HEK293 (cell line): ENCODE measurements at regions not wholly inside any gene's neighbourhood (a gene's known extent, or its start where the extent isn't known, plus 50 kb on each side); places are given as distances from the start of the nearest gene placed in this dataset.

Experiments
- CTCF ChIA-PET: fragments of 350-600 bp; formaldehyde crosslinking; extraction: SDS; loops from one replicate; lab custom pipeline; 2021; ENCODE audit warnings: antibody characterized with exemption; lab: Yijun Ruan, JAX
- POLR2A ChIA-PET: fragments of 300-600 bp; formaldehyde crosslinking; extraction: SDS; loops from one replicate; lab custom pipeline; 2020; ENCODE audit warnings: antibody characterized with exemption, inconsistent platforms; lab: Yijun Ruan, JAX
- H3K27ac ChIP-seq: fragments of 200-500 bp; sonication (Bioruptor generic); 2 replicates; pipeline ENCODE4 v1.5.1; 2014; ENCODE audit warnings: low read depth, low read length, control low read depth, inconsistent platforms; ENCODE audit errors: extremely low read depth
- H3K36me3 ChIP-seq, 2 experiments: fragments of 200-500 bp in 1 of 2; sonication (Bioruptor generic) in 1 of 2; 1 replicate in 1 of 2; 2 replicates in 1 of 2; pipeline ENCODE4 v1.5.1; 2014 to 2017; ENCODE audit warnings: inconsistent platforms in 2 of 2, low read length in 2 of 2; ENCODE audit not compliant: control insufficient read depth in 2 of 2, insufficient read depth in 1 of 2
- H3K4me1 ChIP-seq: fragments of 200-500 bp; sonication (Bioruptor generic); 2 replicates; pipeline ENCODE4 v1.5.1; 2014; ENCODE audit warnings: mild to moderate bottlenecking, low read length, inconsistent platforms; ENCODE audit not compliant: control insufficient read depth, insufficient read depth
- H3K4me3 ChIP-seq: 2 replicates; pipeline ENCODE4 v1.5.1; 2011; ENCODE audit warnings: low read depth, mild to moderate bottlenecking, control low read depth, low read length, moderate library complexity
- H3K9me3 ChIP-seq: fragments of 200-500 bp; sonication (Bioruptor generic); 2 replicates; pipeline ENCODE4 v1.5.1; 2014; ENCODE audit warnings: low read depth, low read length, inconsistent platforms; ENCODE audit not compliant: control insufficient read depth, insufficient read depth
- BCL6B ChIP-seq: fragments of 450-650 bp; formaldehyde crosslinking; IDR thresholded peaks from 2 replicates; pipeline ENCODE4 v1.5.1; 2017; ENCODE audit warnings: missing biosample characterization, missing genetic modification characterization
- FEZF1 ChIP-seq: fragments of 450-650 bp; formaldehyde crosslinking; IDR thresholded peaks from 2 replicates; pipeline ENCODE4 v1.5.1; 2016; ENCODE audit warnings: missing biosample characterization, missing genetic modification characterization
- INSM2 ChIP-seq: fragments of 450-650 bp; formaldehyde crosslinking; IDR thresholded peaks from 2 replicates; pipeline ENCODE4 v1.5.1; 2016; ENCODE audit warnings: missing biosample characterization, missing genetic modification characterization
- KLF9 ChIP-seq: fragments of 450-650 bp; formaldehyde crosslinking; IDR thresholded peaks from 2 replicates; pipeline ENCODE4 v1.5.1; 2016; ENCODE audit warnings: missing biosample characterization, missing genetic modification characterization, low read depth
- PRDM1 ChIP-seq: fragments of 450-650 bp; formaldehyde crosslinking; IDR thresholded peaks from 2 replicates; pipeline ENCODE4; 2016; ENCODE audit warnings: missing biosample characterization, missing genetic modification characterization
- REPIN1 ChIP-seq: fragments of 450-650 bp; formaldehyde crosslinking; IDR thresholded peaks from 2 replicates; pipeline ENCODE4 v1.5.1; 2017; ENCODE audit warnings: missing biosample characterization, missing genetic modification characterization, low read depth
- WT1 ChIP-seq: fragments of 450-650 bp; formaldehyde crosslinking; IDR thresholded peaks from 2 replicates; pipeline ENCODE4 v1.5.1; 2016; ENCODE audit warnings: missing biosample characterization, missing genetic modification characterization
- ZBTB10 ChIP-seq: fragments of 450-650 bp; formaldehyde crosslinking; IDR thresholded peaks from 2 replicates; pipeline ENCODE4 v1.5.1; 2016; ENCODE audit warnings: missing biosample characterization, missing genetic modification characterization
- ZNF112 ChIP-seq: fragments of 450-650 bp; formaldehyde crosslinking; IDR thresholded peaks from 2 replicates; pipeline ENCODE4 v1.5.0; 2017; ENCODE audit warnings: missing biosample characterization, missing genetic modification characterization
- ZNF146 ChIP-seq: fragments of 450-650 bp; formaldehyde crosslinking; IDR thresholded peaks from 2 replicates; pipeline ENCODE4 v1.5.1; 2016; ENCODE audit warnings: missing biosample characterization, missing genetic modification characterization
- ZNF169 ChIP-seq: fragments of 450-650 bp; formaldehyde crosslinking; IDR thresholded peaks from 2 replicates; pipeline ENCODE4 v1.5.1; 2016; ENCODE audit warnings: missing biosample characterization, missing genetic modification characterization
- ZNF174 ChIP-seq: fragments of 450-650 bp; formaldehyde crosslinking; IDR thresholded peaks from 2 replicates; pipeline ENCODE4 v1.5.0; 2017; ENCODE audit warnings: missing biosample characterization, mild to moderate bottlenecking, missing genetic modification characterization
- ZNF221 ChIP-seq: fragments of 450-650 bp; formaldehyde crosslinking; IDR thresholded peaks from 2 replicates; pipeline ENCODE4 v1.5.1; 2017; ENCODE audit warnings: missing biosample characterization, missing genetic modification characterization, borderline replicate concordance
- ZNF324 ChIP-seq: fragments of 450-650 bp; formaldehyde crosslinking; IDR thresholded peaks from 2 replicates; pipeline ENCODE4 v1.5.1; 2016; ENCODE audit warnings: missing biosample characterization, missing genetic modification characterization
- ZNF350 ChIP-seq: fragments of 450-650 bp; formaldehyde crosslinking; IDR thresholded peaks from 2 replicates; pipeline ENCODE4 v1.5.0; 2017; ENCODE audit warnings: missing biosample characterization, mild to moderate bottlenecking, missing genetic modification characterization
- ZNF354C ChIP-seq: fragments of 450-650 bp; formaldehyde crosslinking; IDR thresholded peaks from 2 replicates; pipeline ENCODE4 v1.5.1; 2016; ENCODE audit warnings: missing biosample characterization, missing genetic modification characterization, low read depth, borderline replicate concordance
- ZNF433 ChIP-seq: fragments of 450-650 bp; formaldehyde crosslinking; IDR thresholded peaks from 2 replicates; pipeline ENCODE4 v1.5.1; 2016; ENCODE audit warnings: missing biosample characterization, missing genetic modification characterization, low read depth
- ZNF449 ChIP-seq: fragments of 450-650 bp; formaldehyde crosslinking; IDR thresholded peaks from 2 replicates; pipeline ENCODE4 v1.5.1; 2017; ENCODE audit warnings: missing biosample characterization, mild to moderate bottlenecking, missing genetic modification characterization, moderate library complexity
- ZNF501 ChIP-seq: fragments of 450-650 bp; formaldehyde crosslinking; IDR thresholded peaks from 2 replicates; pipeline ENCODE4 v1.5.1; 2016; ENCODE audit warnings: missing biosample characterization, missing genetic modification characterization
- ZNF513 ChIP-seq: fragments of 450-650 bp; IDR thresholded peaks from 2 replicates; pipeline ENCODE4 v1.5.1; 2018; ENCODE audit warnings: missing biosample characterization, missing genetic modification characterization
- ZNF560 ChIP-seq: fragments of 450-650 bp; formaldehyde crosslinking; IDR thresholded peaks from 2 replicates; pipeline ENCODE4 v1.5.1; 2017; ENCODE audit warnings: missing biosample characterization, missing genetic modification characterization, borderline replicate concordance
- ZNF600 ChIP-seq: fragments of 450-650 bp; formaldehyde crosslinking; IDR thresholded peaks from 2 replicates; pipeline ENCODE4 v1.5.1; 2016; ENCODE audit warnings: missing biosample characterization, missing genetic modification characterization
- ZNF670 ChIP-seq: fragments of 450-650 bp; formaldehyde crosslinking; IDR thresholded peaks from 2 replicates; pipeline ENCODE4 v1.5.1; 2016; ENCODE audit warnings: missing biosample characterization, missing genetic modification characterization, low read depth
- ZNF776 ChIP-seq: fragments of 450-650 bp; formaldehyde crosslinking; IDR thresholded peaks from 2 replicates; pipeline ENCODE4 v1.5.0; 2017; ENCODE audit warnings: missing biosample characterization, missing genetic modification characterization, borderline replicate concordance
- ZNF837 ChIP-seq: fragments of 450-650 bp; formaldehyde crosslinking; IDR thresholded peaks from 2 replicates; pipeline ENCODE4 v1.5.1; 2016; ENCODE audit warnings: missing biosample characterization, missing genetic modification characterization

- Histone ChIP-seq H3K36me3 (no peaks in the 10 kb centered on the region), H3K4me3 (no peak overlapping the region)
- CTCF ChIA-PET = interaction anchor here (0.6 to 1.3 kb wide), 4 partner anchors 13 to 128 kb away, joined by 3 to 6 read pairs (median 3); no protein-coding TSS in a partner anchor
Measured at GRCh38 chr2:12196495-12196894, 450.1 kb downstream of the LPIN1 start.

GRCh38 chr2:12197133-12197532, 450.7 kb downstream of the LPIN1 start:
- POLR2A ChIA-PET = no interaction called here
- H3K9me3 ChIP-seq = no peaks in the 10 kb centered on the region
- H3K4me1 ChIP-seq = no peaks in the 10 kb centered on the region
- H3K36me3 ChIP-seq = no peaks in the 10 kb centered on the region
- H3K4me3 ChIP-seq = no peak overlapping the region
- no peak overlapping the region for H3K27ac ChIP-seq
- CTCF ChIA-PET = no interaction called here
- TF ChIP-seq BCL6B (tag by site-specific recombination) (no peak), ZNF670 (no peak), ZNF600 (tag by site-specific recombination) (no peak), ZNF776 (tag by site-specific recombination) (no peak), KLF9 (tag by site-specific recombination) (no peak), ZNF146 (tag by site-specific recombination) (no peak), WT1 (no peak), ZNF560 (no peak), REPIN1 (tag by site-specific recombination) (no peak), ZNF324 (tag by site-specific recombination) (no peak), ZNF112 (tag by site-specific recombination) (no peak)

More at GRCh38 chr2:12196495-12196894, 450.1 kb downstream of the LPIN1 start:
- TF ChIP-seq ZNF449 (no peak), ZNF221 (tag by site-specific recombination) (no peak), ZNF513 (tag by site-specific recombination) (no peak), ZNF354C (tag by site-specific recombination) (no peak), ZNF350 (tag by site-specific recombination) (no peak), FEZF1 (no peak), ZNF501 (tag by site-specific recombination) (no peak), ZNF169 (tag by site-specific recombination) (no peak), REPIN1 (tag by site-specific recombination) (no peak), INSM2 (no peak), ZNF837 (tag by site-specific recombination) (no peak), PRDM1 (tag by site-specific recombination) (no peak), ZNF174 (tag by site-specific recombination) (no peak), ZNF433 (tag by site-specific recombination) (no peak), ZBTB10 (tag by site-specific recombination) (no peak)
- no peaks in the 10 kb centered on the region for H3K9me3 ChIP-seq
- no peak overlapping the region for H3K27ac ChIP-seq
- no peaks in the 10 kb centered on the region for H3K4me1 ChIP-seq
- POLR2A ChIA-PET = no interaction called here
